Trophoblast cell (in vitro differentiated cells and primary cell): ENCODE measurements at regions not wholly inside any gene's neighbourhood (a gene's known extent, or its start where the extent isn't known, plus 50 kb on each side); places are given as distances from the start of the nearest gene placed in this dataset.

Experiments
- DNase-seq, 2 donors: peaks; one replicate each; pipeline ENCODE4 v3.0.0-alpha.2; 2016
- H2AFZ ChIP-seq: 2 replicates; pipeline ENCODE4 v1.6.1; 2013; ENCODE audit warnings: low read length, moderate library complexity, mild to moderate bottlenecking; ENCODE audit not compliant: insufficient read depth, poor library complexity
- H2AK5ac ChIP-seq: 2 replicates; pipeline ENCODE4 v1.6.1; 2013; ENCODE audit warnings: mild to moderate bottlenecking, low read length
- H2BK120ac ChIP-seq: 2 replicates; pipeline ENCODE4 v1.6.1; 2013; ENCODE audit warnings: low read length, mild to moderate bottlenecking, moderate library complexity; ENCODE audit not compliant: insufficient read depth, poor library complexity
- H2BK12ac ChIP-seq: 2 replicates; pipeline ENCODE4 v1.6.1; 2013; ENCODE audit warnings: mild to moderate bottlenecking, low read length, moderate library complexity
- H2BK5ac ChIP-seq: 2 replicates; pipeline ENCODE4 v1.6.1; 2013; ENCODE audit warnings: low read length, low read depth, moderate library complexity, mild to moderate bottlenecking; ENCODE audit not compliant: poor library complexity
- H3K14ac ChIP-seq: 2 replicates; pipeline ENCODE4 v1.6.1; 2013; ENCODE audit warnings: mild to moderate bottlenecking, low read length
- H3K18ac ChIP-seq: 2 replicates; pipeline ENCODE4 v1.6.1; 2013; ENCODE audit warnings: mild to moderate bottlenecking, low read length
- H3K23ac ChIP-seq: 2 replicates; pipeline ENCODE4 v1.6.1; 2013; ENCODE audit warnings: low read length
- H3K27ac ChIP-seq: 2 replicates; pipeline ENCODE4 v1.5.1; 2013; ENCODE audit warnings: low read depth, mild to moderate bottlenecking, inconsistent platforms, low read length, moderate library complexity
- H3K27me3 ChIP-seq: 2 replicates; pipeline ENCODE4 v1.6.1; 2013; ENCODE audit warnings: inconsistent platforms, mild to moderate bottlenecking, low read length, moderate library complexity; ENCODE audit not compliant: insufficient read depth
- H3K36me3 ChIP-seq, 2 experiments: 1 replicate in 1 of 2; 2 replicates in 1 of 2; pipeline ENCODE4 v1.6.1; 2013; ENCODE audit warnings: low read length in 2 of 2, mild to moderate bottlenecking in 2 of 2, moderate library complexity in 1 of 2; ENCODE audit not compliant: insufficient read depth in 2 of 2, control insufficient read depth in 1 of 2
- H3K4ac ChIP-seq: 2 replicates; pipeline ENCODE4 v1.6.1; 2013; ENCODE audit warnings: low read depth, mild to moderate bottlenecking, low read length, moderate library complexity
- H3K4me1 ChIP-seq, 2 experiments: 1 replicate in 1 of 2; 2 replicates in 1 of 2; pipeline ENCODE4 v1.6.1; 2013; ENCODE audit warnings: low read length in 2 of 2, mild to moderate bottlenecking in 2 of 2, moderate library complexity in 1 of 2; ENCODE audit not compliant: insufficient read depth in 2 of 2, control insufficient read depth in 1 of 2
- H3K4me2 ChIP-seq: 2 replicates; pipeline ENCODE4 v1.6.1; 2013; ENCODE audit warnings: inconsistent platforms, mild to moderate bottlenecking, low read length, moderate library complexity
- H3K4me3 ChIP-seq: 2 replicates; pipeline ENCODE4 v1.5.1; 2013; ENCODE audit warnings: mild to moderate bottlenecking, low read depth, low read length, inconsistent platforms
- H3K79me1 ChIP-seq: one replicate; pipeline ENCODE4 v1.6.1; 2013; ENCODE audit warnings: low read length
- H3K79me2 ChIP-seq: 2 replicates; pipeline ENCODE4 v1.6.1; 2013; ENCODE audit warnings: low read length, mild to moderate bottlenecking; ENCODE audit not compliant: control insufficient read depth, insufficient read depth, poor library complexity
- H3K9ac ChIP-seq: 2 replicates; pipeline ENCODE4 v1.6.1; 2013; ENCODE audit warnings: mild to moderate bottlenecking, low read length
- H3K9me3 ChIP-seq: 2 replicates; pipeline ENCODE4 v1.6.1; 2013; ENCODE audit warnings: low read depth, mild to moderate bottlenecking, control low read depth, inconsistent platforms, low read length; ENCODE audit not compliant: insufficient read depth
- H4K12ac ChIP-seq: 2 replicates; pipeline ENCODE4 v1.6.1; 2013; ENCODE audit warnings: low read depth, mild to moderate bottlenecking, low read length, moderate library complexity
- H4K8ac ChIP-seq: 2 replicates; pipeline ENCODE4 v1.6.1; 2013; ENCODE audit warnings: low read depth, mild to moderate bottlenecking, low read length, moderate library complexity
- H4K91ac ChIP-seq: one replicate; pipeline ENCODE4 v1.6.1; 2013; ENCODE audit warnings: low read depth, mild to moderate bottlenecking, low read length, moderate library complexity
- WGBS: extraction: QIAGEN DNeasy Blood & Tissue Kit; methylation state at CpG from one replicate; pipeline ENCODE4 v1.1.7; 2013; ENCODE audit warnings: missing lambda C conversion rate; ENCODE audit not compliant: insufficient read length, insufficient coverage; ENCODE audit errors: extremely low coverage; 5-methylcytosine and 5-hydroxymethylcytosine counted together

DNA sequence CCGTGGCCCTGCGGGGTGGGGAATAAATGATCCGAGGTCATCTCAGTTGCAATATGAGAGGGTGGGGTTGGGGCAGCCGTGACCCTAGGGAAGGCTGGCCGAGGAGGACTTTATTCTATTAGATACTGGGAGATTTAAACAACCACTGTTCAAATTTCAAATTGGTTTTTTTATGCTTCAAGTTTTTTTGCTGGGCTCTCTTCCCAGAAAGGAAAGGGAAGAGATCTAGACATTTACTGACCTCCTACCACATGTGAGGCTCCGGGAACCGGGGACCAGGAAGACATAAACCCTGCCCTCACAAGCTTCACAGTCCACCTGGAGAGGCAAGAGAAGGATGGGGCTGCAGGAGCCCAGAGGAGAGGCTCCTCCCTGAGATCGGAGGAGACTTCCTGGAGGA lies 207.3 kb downstream of the FOXD2 start:
- Histone ChIP-seq H3K14ac (no peak overlapping the region), H2AFZ (no peak overlapping the region), H3K79me1 (no peaks in the 10 kb centered on the region), H3K27me3 (no peaks in the 10 kb centered on the region), H3K4me1 (no peaks in the 10 kb centered on the region), H3K23ac (no peak overlapping the region), H4K12ac (no peak overlapping the region), H3K79me2 (no peaks in the 10 kb centered on the region), H2BK120ac (no peak overlapping the region), H4K91ac (no peak overlapping the region), H2BK5ac (no peak overlapping the region), H3K4ac (no peak overlapping the region), H3K36me3 (no peaks in the 10 kb centered on the region), H4K8ac (no peak overlapping the region), H3K18ac (no peak overlapping the region), H3K4me2 (no peak overlapping the region), H2BK12ac (no peak overlapping the region), H3K9ac (no peak overlapping the region), H3K4me3 (no peak overlapping the region), H3K27ac (no peak overlapping the region), H3K9me3 (no peaks in the 10 kb centered on the region), H2AK5ac (no peak overlapping the region)
- DNase-seq = no peak
- WGBS = no CpG with 5 or more reads among the region's 8 CpGs

DNA sequence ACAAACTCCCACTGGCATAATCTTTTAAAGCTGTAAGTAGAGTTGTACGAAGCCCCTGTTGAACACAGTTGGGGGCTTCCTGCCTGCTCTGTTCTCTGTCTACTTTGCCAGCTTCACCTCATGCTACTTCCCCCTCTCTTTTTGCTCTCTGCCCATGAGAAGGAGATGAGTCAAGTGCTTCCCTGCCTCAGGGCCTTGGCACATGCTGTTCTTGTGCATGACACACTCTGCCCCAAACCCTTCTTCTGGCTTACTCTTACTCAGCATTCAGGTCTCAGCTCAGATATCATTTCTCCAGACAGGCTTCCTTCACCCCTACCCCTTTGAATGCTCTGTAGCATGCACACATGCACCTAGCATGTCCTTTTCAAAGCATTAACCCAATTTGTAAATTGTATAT lies 208.8 kb downstream of the FOXD2 start:
- no peak overlapping the region for H3K18ac ChIP-seq
- no peak overlapping the region for H3K9ac ChIP-seq
- H3K79me2 ChIP-seq = no peaks in the 10 kb centered on the region
- no peaks in the 10 kb centered on the region for H3K79me1 ChIP-seq
- H4K8ac ChIP-seq = no peak overlapping the region
- WGBS = no CpG with 5 or more reads among the region's 1 CpG
- no peaks in the 10 kb centered on the region for H3K36me3 ChIP-seq
- H4K12ac ChIP-seq = no peak overlapping the region
- H3K9me3 ChIP-seq = peaks cover 1% of the 10 kb centered on the region
- no peak overlapping the region for H4K91ac ChIP-seq
- DNase-seq = no peak
- no peak overlapping the region for H3K4me2 ChIP-seq
- no peak overlapping the region for H3K4ac ChIP-seq
- no peak overlapping the region for H3K27ac ChIP-seq
- no peak overlapping the region for H2AFZ ChIP-seq
- H3K4me1 ChIP-seq = no peaks in the 10 kb centered on the region
- no peak overlapping the region for H2BK5ac ChIP-seq
- no peak overlapping the region for H3K23ac ChIP-seq
- H3K27me3 ChIP-seq = no peaks in the 10 kb centered on the region
- no peak overlapping the region for H3K14ac ChIP-seq
- H3K4me3 ChIP-seq = no peak overlapping the region
- H2BK12ac ChIP-seq = no peak overlapping the region
- no peak overlapping the region for H2AK5ac ChIP-seq
- no peak overlapping the region for H2BK120ac ChIP-seq

DNA sequence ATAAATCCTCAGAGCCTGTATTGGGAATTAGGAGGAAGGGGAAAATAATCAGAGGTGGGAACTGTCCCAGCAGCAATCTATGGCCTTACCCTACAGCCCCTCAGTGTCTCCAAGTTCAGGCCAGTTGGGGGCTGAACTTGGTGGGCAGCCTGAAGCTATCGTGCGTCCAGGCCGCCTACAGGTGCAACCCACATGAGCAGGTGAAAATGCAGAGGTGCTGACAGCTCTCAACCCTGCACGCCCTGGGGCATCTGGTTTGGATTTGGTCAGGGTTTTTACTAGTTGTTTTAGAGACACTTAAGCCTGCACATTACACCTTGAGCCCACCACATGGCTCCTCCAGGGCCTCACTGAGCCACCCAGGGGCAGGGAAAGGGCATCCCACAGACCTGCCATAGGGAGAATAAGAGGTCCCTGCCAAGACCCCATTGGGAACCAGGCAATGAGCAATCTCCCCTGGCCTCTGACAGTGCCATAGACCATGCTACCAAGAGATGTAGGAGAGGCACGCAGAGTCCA lies 209.5 kb downstream of the FOXD2 start:
- Histone ChIP-seq H3K79me2 (no peaks in the 10 kb centered on the region), H3K27ac (no peak overlapping the region), H2AK5ac (no peak overlapping the region), H3K4ac (no peak overlapping the region), H3K9me3 (peaks cover 1% of the 10 kb centered on the region), H3K36me3 (no peaks in the 10 kb centered on the region), H3K14ac (no peak overlapping the region), H2BK12ac (no peak overlapping the region), H3K18ac (no peak overlapping the region), H2BK120ac (no peak overlapping the region), H4K91ac (no peak overlapping the region), H3K4me1 (no peaks in the 10 kb centered on the region), H2BK5ac (no peak overlapping the region), H3K9ac (no peak overlapping the region), H3K4me3 (no peak overlapping the region), H3K4me2 (no peak overlapping the region), H2AFZ (no peak overlapping the region), H3K79me1 (no peaks in the 10 kb centered on the region), H4K12ac (no peak overlapping the region), H3K27me3 (no peaks in the 10 kb centered on the region), H4K8ac (no peak overlapping the region), H3K23ac (no peak overlapping the region)
- DNase-seq = no peak
- WGBS = no CpG with 5 or more reads among the region's 5 CpGs

DNA sequence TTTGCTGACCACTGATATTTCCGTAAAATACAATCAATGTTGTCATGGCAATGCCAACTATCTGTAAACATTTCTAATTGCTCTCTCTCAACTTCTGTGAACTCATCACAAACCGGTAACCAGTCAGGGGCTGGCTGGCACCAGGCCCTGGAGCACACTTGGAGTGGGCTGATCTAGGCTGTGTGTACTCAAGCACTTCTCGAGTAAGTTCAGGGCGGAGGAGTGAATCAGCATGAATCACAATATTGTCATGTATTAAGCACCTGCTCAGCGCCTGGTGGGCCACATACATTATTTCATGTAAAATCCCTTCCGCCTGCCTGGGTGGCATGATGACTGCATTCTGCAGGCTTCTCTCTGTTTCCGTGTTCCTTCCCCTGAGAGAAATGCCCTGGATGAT lies 212.4 kb downstream of the FOXD2 start:
- Histone ChIP-seq H3K4me1 (no peaks in the 10 kb centered on the region), H2BK12ac (no peak overlapping the region), H3K79me2 (no peaks in the 10 kb centered on the region), H3K4me3 (no peak overlapping the region), H3K18ac (no peak overlapping the region), H3K36me3 (no peaks in the 10 kb centered on the region), H3K14ac (no peak overlapping the region), H4K8ac (no peak overlapping the region), H3K4me2 (no peak overlapping the region), H2BK120ac (no peak overlapping the region), H4K12ac (no peak overlapping the region), H3K23ac (no peak overlapping the region), H2AK5ac (no peak overlapping the region), H3K79me1 (no peaks in the 10 kb centered on the region), H3K9ac (no peak overlapping the region), H4K91ac (no peak overlapping the region), H3K27me3 (no peaks in the 10 kb centered on the region), H3K27ac (no peak overlapping the region), H2AFZ (no peak overlapping the region), H2BK5ac (no peak overlapping the region), H3K9me3 (peaks cover 1% of the 10 kb centered on the region), H3K4ac (no peak overlapping the region)
- WGBS = no CpG with 5 or more reads among the region's 7 CpGs
- no peak for DNase-seq
